GM18873 (cell line): ENCODE measurements at regions not wholly inside any gene's neighbourhood (a gene's known extent, or its start where the extent isn't known, plus 50 kb on each side); places are given as distances from the start of the nearest gene placed in this dataset.

Experiments
- ATAC-seq: cut with Tn5 transposase; IDR thresholded peaks from one replicate; pipeline ENCODE4 v1.9.1; 2021; ENCODE audit warnings: mild to moderate bottlenecking, moderate library complexity, moderate number of reproducible peaks; ENCODE audit not compliant: unreplicated experiment, low FRiP score

GRCh38 chr13:50511877-50512341, 331.6 kb downstream of the DLEU7 start:
- peak; percentile 43 for ATAC-seq

- peak; percentile 54 for ATAC-seq
Observed at GRCh38 chr13:50512474-50513299, 330.8 kb downstream of the DLEU7 start.

- no peak for ATAC-seq
Observed at GRCh38 chr13:50513300-50513877, 330.1 kb downstream of the DLEU7 start.

GRCh38 chr13:50514249-50514648, 329.2 kb downstream of the DLEU7 start:
- ATAC-seq, result no peak

GRCh38 chr13:50518131-50518530, 325.4 kb downstream of the DLEU7 start:
- ATAC-seq, result no peak

GRCh38 chr13:50518781-50519201, 324.7 kb downstream of the DLEU7 start:
- no peak for ATAC-seq

- ATAC-seq, result no peak
Observed at GRCh38 chr13:50519866-50520265, 323.6 kb downstream of the DLEU7 start.

- no peak for ATAC-seq
Observed at GRCh38 chr13:50521006-50521830, 322.3 kb downstream of the DLEU7 start.

GRCh38 chr13:50521831-50522149, 321.7 kb downstream of the DLEU7 start:
- ATAC-seq, result no peak

- ATAC-seq, result no peak
Observed at GRCh38 chr13:50522506-50522905, 321.0 kb downstream of the DLEU7 start.

- ATAC-seq, result no peak
Observed at GRCh38 chr13:50523307-50523706, 320.2 kb downstream of the DLEU7 start.

GRCh38 chr13:50524560-50524959, 318.9 kb downstream of the DLEU7 start:
- ATAC-seq, result no peak

- no peak for ATAC-seq
Observed at GRCh38 chr13:50526661-50527071, 316.8 kb downstream of the DLEU7 start.

- no peak for ATAC-seq
Observed at GRCh38 chr13:50527188-50527587, 316.3 kb downstream of the DLEU7 start.

- ATAC-seq, result no peak
Observed at GRCh38 chr13:50527612-50528509, 315.6 kb downstream of the DLEU7 start.

GRCh38 chr13:50529154-50529882, 314.2 kb downstream of the DLEU7 start:
- ATAC-seq, result no peak

GRCh38 chr13:50531917-50532899, 311.3 kb downstream of the DLEU7 start:
- ATAC-seq, result no peak

- no peak for ATAC-seq
Observed at GRCh38 chr13:50535050-50535449, 308.4 kb downstream of the DLEU7 start.
